GM12892 (cell line): ENCODE measurements at regions not wholly inside any gene's neighbourhood (a gene's known extent, or its start where the extent isn't known, plus 50 kb on each side); places are given as distances from the start of the nearest gene placed in this dataset.

Experiments used
- POLR2A ChIP-seq: IDR thresholded peaks from 2 replicates; pipeline ENCODE4 v1.6.1; 2011; ENCODE audit warnings: low read depth, low read length, control low read depth
- POLR2AphosphoS5 ChIP-seq: IDR thresholded peaks from 2 replicates; pipeline ENCODE4 v1.6.1; 2011; ENCODE audit warnings: low read depth, low read length, control low read depth
- TAF1 ChIP-seq: IDR thresholded peaks from 2 replicates; pipeline ENCODE4 v1.6.1; 2011; ENCODE audit warnings: low read depth, mild to moderate bottlenecking, control low read depth, low read length, borderline replicate concordance

DNA sequence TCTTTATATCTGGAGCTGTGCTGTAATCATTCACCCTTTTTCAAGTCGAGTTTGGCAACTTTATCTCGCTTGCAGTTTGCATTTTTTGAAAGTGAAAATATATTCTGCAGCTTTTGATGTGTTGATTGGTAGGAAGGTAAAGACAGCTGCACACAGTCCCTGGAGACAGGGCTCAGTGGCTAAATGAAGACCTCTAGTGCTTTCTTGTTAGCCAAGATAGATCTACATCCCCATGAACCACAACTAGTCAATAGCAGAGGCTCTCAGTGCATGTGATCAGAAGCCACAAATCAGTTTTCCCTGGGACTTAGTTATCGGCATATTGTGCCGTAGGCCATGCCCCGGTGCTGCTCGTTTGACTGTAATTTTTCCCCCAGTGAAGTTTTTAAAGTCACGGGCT is 587.7 kb upstream of the PITX2 start:
- TF ChIP-seq TAF1 (no peak), POLR2AphosphoS5 (no peak), POLR2A (no peak)
